Astrocyte (in vitro differentiated cells and primary cell): ENCODE measurements at regions not wholly inside any gene's neighbourhood (a gene's known extent, or its start where the extent isn't known, plus 50 kb on each side); places are given as distances from the start of the nearest gene placed in this dataset.

Experiments used
- CTCF ChIP-seq: IDR thresholded peaks from 2 replicates; pipeline ENCODE4 v1.5.1; 2011; ENCODE audit warnings: low read depth, mild to moderate bottlenecking, inconsistent platforms, low read length, moderate library complexity; ENCODE audit not compliant: insufficient read depth
- EZH2 ChIP-seq: IDR thresholded peaks from 2 replicates; pipeline ENCODE4 v1.6.1; 2012; ENCODE audit warnings: mild to moderate bottlenecking, low read length, inconsistent platforms; ENCODE audit not compliant: insufficient read depth

- no peak for TF ChIP-seq CTCF
- no peak for TF ChIP-seq EZH2
These were observed 184.6 kb downstream of the ST6GAL2 start for GRCh38 chr2:106701203-106702022.
